Peyer's patch (tissue), 4 donors: ENCODE measurements at regions not wholly inside any gene's neighbourhood (a gene's known extent, or its start where the extent isn't known, plus 50 kb on each side); places are given as distances from the start of the nearest gene placed in this dataset.
"Not testable (repeated sequence)": the region's sequence is repeated elsewhere in the genome, so short reads cannot be mapped to it uniquely, and the experiment has no call there.

Experiments used
- POLR2A ChIP-seq, 2 donors: fragments of 450-650 bp; IDR thresholded peaks; one replicate each; pipeline ENCODE4 v1.5.1; 2017; ENCODE audit warnings: antibody characterized with exemption in 2 of 2, mild to moderate bottlenecking in 2 of 2, moderate library complexity in 2 of 2
- TF ChIP-seq, protein P1 (sequence below), 6 experiments: fragments of 450-650 bp in 4 of 6; fragments of 200-600 bp in 2 of 6; sonication (generic) in 1 of 6; IDR thresholded peaks; one replicate each; pipeline ENCODE4 v1.5.1; 2017 to 2019; ENCODE audit warnings: antibody characterized with exemption in 6 of 6, mild to moderate bottlenecking in 3 of 6, moderate library complexity in 1 of 6

DNA sequence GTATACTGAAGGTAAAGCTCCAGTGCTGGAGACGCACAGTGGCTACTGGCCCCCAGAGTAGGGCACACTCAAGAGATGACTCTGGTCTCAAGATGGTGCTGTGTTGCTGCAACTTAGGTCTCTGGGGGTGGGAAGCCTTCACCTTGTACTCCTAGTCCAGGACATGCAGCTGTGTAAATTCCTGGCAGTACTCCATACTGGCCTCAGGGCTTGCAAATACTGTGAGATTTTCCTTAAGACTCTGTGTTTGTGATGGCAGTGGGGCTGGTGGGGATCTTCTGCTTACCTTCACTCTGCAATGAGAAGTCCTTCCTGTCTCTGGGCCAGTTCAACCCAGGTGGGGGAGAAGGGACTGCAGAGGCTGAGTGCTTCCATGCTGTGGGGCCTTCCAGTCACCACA, 102.9 kb downstream of the THSD1 start:
- TF ChIP-seq, protein P1, sequence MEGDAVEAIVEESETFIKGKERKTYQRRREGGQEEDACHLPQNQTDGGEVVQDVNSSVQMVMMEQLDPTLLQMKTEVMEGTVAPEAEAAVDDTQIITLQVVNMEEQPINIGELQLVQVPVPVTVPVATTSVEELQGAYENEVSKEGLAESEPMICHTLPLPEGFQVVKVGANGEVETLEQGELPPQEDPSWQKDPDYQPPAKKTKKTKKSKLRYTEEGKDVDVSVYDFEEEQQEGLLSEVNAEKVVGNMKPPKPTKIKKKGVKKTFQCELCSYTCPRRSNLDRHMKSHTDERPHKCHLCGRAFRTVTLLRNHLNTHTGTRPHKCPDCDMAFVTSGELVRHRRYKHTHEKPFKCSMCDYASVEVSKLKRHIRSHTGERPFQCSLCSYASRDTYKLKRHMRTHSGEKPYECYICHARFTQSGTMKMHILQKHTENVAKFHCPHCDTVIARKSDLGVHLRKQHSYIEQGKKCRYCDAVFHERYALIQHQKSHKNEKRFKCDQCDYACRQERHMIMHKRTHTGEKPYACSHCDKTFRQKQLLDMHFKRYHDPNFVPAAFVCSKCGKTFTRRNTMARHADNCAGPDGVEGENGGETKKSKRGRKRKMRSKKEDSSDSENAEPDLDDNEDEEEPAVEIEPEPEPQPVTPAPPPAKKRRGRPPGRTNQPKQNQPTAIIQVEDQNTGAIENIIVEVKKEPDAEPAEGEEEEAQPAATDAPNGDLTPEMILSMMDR (IDR thresholded peaks at IDR 0.05): not testable (repeated sequence)
- not testable (repeated sequence) for TF ChIP-seq POLR2A (IDR thresholded peaks at IDR 0.05)
